ENCODE measurements at regions not wholly inside any gene's neighbourhood (a gene's known extent, or its start where the extent isn't known, plus 50 kb on each side); places are given as distances from the start of the nearest gene placed in this dataset.
"Not testable (repeated sequence)": the region's sequence is repeated elsewhere in the genome, so short reads cannot be mapped to it uniquely, and the experiment has no call there.

DNA sequence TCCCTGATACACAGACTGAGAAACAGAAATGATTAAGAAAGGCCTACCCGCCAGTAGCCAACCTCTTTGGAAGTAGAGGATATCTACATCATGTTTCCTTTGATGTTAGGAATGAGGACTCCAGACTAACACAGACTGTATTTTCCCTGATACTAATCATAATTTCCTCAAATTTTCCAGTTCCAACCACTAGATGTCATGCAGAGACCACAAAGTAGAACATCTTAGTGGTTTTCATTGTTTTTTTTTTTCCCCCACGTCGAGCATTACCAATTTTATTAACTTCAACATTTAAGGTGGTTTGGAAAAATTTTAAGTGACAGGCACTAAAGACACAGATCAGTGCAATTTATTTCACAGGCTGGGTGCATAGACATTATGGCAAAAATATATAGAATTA, 303.6 kb downstream of the ANKRD30BL start:
- not testable (repeated sequence) for TF ChIP-seq ARHGAP35 (IDR thresholded peaks at IDR 0.05; ENCODE audit: partially characterized antibody); COPS2 (conservative IDR thresholded peaks at IDR 0.05); TOE1 (IDR thresholded peaks at IDR 0.05; ENCODE audit: borderline replicate concordance); TOE1 (CRISPR knock-in tag; IDR thresholded peaks at IDR 0.05; ENCODE audit: borderline replicate concordance, low read depth); SIN3A (IDR thresholded peaks at IDR 0.05; ENCODE audit: borderline replicate concordance in 2 of 2, control insufficient read depth in 1 of 2, low read depth in 2 of 2, low read length in 2 of 2); POLR2A (conservative IDR thresholded peaks at IDR 0.05)
- TF ChIP-seq, protein P1, sequence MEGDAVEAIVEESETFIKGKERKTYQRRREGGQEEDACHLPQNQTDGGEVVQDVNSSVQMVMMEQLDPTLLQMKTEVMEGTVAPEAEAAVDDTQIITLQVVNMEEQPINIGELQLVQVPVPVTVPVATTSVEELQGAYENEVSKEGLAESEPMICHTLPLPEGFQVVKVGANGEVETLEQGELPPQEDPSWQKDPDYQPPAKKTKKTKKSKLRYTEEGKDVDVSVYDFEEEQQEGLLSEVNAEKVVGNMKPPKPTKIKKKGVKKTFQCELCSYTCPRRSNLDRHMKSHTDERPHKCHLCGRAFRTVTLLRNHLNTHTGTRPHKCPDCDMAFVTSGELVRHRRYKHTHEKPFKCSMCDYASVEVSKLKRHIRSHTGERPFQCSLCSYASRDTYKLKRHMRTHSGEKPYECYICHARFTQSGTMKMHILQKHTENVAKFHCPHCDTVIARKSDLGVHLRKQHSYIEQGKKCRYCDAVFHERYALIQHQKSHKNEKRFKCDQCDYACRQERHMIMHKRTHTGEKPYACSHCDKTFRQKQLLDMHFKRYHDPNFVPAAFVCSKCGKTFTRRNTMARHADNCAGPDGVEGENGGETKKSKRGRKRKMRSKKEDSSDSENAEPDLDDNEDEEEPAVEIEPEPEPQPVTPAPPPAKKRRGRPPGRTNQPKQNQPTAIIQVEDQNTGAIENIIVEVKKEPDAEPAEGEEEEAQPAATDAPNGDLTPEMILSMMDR (IDR thresholded peaks at IDR 0.05 in 2 of 3, conservative IDR thresholded peaks at IDR 0.05 in 1 of 3; ENCODE audit: insufficient read depth in 2 of 3, low read depth in 1 of 3, low read length in 3 of 3): peak in 1 of 3 experiments; percentile 43; a peak in 2 of 6 replicates
- peak in 1 of 2 experiments; percentile 12; a peak in 1 of 4 replicates for TF ChIP-seq RAD21 (CRISPR knock-in tag; conservative IDR thresholded peaks at IDR 0.05 in 1 of 2, IDR thresholded peaks at IDR 0.05 in 1 of 2)

All from K562 (cell line).